Body of pancreas (tissue), 4 donors: ENCODE measurements at regions not wholly inside any gene's neighbourhood (a gene's known extent, or its start where the extent isn't known, plus 50 kb on each side); places are given as distances from the start of the nearest gene placed in this dataset.
A peak's percentile ranks its signal among the peaks of the same experiment; 100 is the strongest.

ENCODE experiments used
- ATAC-seq: fragments of 150-250 bp; one replicate; pipeline ENCODE4 v1.9.1; 2016
- DNase-seq, 4 donors: peaks; one replicate each; pipeline ENCODE4 v3.0.0-alpha.2; 2019
- H3K27ac ChIP-seq, 4 donors: fragments of 200-600 bp; sonication (generic); 1 replicate in 3 of 4; 2 replicates in 1 of 4; pipeline versions ENCODE4 v1.5.1 to v1.6.1; 2016 to 2019; ENCODE audit warnings: mild to moderate bottlenecking in 1 of 4, mixed read lengths in 1 of 4, moderate library complexity in 1 of 4
- H3K27me3 ChIP-seq, 2 donors: fragments of 200-600 bp; sonication (generic); one replicate each; pipeline ENCODE4 v1.6.0; 2016; ENCODE audit warnings: mild to moderate bottlenecking in 1 of 2
- H3K36me3 ChIP-seq, 2 donors: fragments of 200-600 bp; sonication (generic); replicated peaks in 1 of 2; 2 replicates each; pipeline ENCODE4 v1.5.1; 2016; ENCODE audit warnings: low read depth in 2 of 2; ENCODE audit not compliant: insufficient read depth in 1 of 2
- H3K4me1 ChIP-seq: fragments of 200-600 bp; sonication (generic); one replicate; pipeline ENCODE4 v1.6.0; 2016
- H3K4me3 ChIP-seq, 2 donors: fragments of 200-600 bp; sonication (generic); 1 replicate in 1 of 2; 2 replicates in 1 of 2; pipeline ENCODE4 v1.5.1; 2016 to 2019
- H3K9me3 ChIP-seq, 3 donors: fragments of 200-600 bp; sonication (generic); 1 replicate in 2 of 3; 2 replicates in 1 of 3; pipeline ENCODE4 v1.5.1; 2016
- POLR2A ChIP-seq, 3 donors: fragments of 450-650 bp; IDR thresholded peaks; one replicate each; pipeline ENCODE4 v1.6.1; 2016; ENCODE audit warnings: antibody characterized with exemption in 3 of 3, mild to moderate bottlenecking in 2 of 3
- WGBS, 2 donors: methylation state at CpG; one replicate each; pipeline ENCODE4 v1.1.5; 2017; 5-methylcytosine and 5-hydroxymethylcytosine counted together
- intact Hi-C: fragments of 100-400 bp; cut with DNase I; formaldehyde crosslinking; loops from one replicate; pipeline ENCODE4 v1.15.1; 2023
- TF ChIP-seq, protein P1 (sequence below), 7 experiments: fragments of 450-650 bp in 4 of 7; fragments of 200-600 bp in 3 of 7; sonication (generic) in 3 of 7; IDR thresholded peaks; one replicate each; pipeline ENCODE4 v1.5.1; 2016 to 2019; ENCODE audit warnings: antibody characterized with exemption in 7 of 7

DNA sequence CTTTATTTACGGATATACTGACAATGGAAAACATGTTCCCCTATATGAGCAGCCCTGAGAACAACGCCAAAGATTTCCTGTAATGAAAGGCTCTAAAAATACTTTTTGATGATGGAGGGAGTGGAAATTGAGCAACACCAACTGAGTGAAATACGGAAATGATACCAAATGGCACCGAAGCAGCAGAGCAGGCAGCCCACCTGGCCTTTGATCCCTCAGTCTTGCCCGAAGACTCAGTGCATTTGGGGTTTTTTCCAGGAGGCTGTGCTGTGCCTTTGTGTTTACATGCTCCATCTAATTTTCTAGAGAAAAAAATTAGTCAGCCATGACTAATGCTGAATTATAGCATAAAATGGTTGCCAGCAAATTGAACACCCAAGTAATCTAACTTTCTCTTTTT is 169.9 kb upstream of the RBPJ start:
- TF ChIP-seq POLR2A (IDR thresholded peaks at IDR 0.05) = no peak
- TF ChIP-seq, protein P1, sequence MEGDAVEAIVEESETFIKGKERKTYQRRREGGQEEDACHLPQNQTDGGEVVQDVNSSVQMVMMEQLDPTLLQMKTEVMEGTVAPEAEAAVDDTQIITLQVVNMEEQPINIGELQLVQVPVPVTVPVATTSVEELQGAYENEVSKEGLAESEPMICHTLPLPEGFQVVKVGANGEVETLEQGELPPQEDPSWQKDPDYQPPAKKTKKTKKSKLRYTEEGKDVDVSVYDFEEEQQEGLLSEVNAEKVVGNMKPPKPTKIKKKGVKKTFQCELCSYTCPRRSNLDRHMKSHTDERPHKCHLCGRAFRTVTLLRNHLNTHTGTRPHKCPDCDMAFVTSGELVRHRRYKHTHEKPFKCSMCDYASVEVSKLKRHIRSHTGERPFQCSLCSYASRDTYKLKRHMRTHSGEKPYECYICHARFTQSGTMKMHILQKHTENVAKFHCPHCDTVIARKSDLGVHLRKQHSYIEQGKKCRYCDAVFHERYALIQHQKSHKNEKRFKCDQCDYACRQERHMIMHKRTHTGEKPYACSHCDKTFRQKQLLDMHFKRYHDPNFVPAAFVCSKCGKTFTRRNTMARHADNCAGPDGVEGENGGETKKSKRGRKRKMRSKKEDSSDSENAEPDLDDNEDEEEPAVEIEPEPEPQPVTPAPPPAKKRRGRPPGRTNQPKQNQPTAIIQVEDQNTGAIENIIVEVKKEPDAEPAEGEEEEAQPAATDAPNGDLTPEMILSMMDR (IDR thresholded peaks at IDR 0.05) = no peak
- Histone ChIP-seq H3K27ac (peak overlapping the region in 1 of 4 donors; percentile 47), H3K27me3 (no peaks in the 10 kb centered on the region), H3K36me3 (no peaks in the 10 kb centered on the region), H3K9me3 (no peaks in the 10 kb centered on the region), H3K4me1 (no peaks in the 10 kb centered on the region), H3K4me3 (no peak overlapping the region)
- intact Hi-C loops = no loop called here
- 72 to 87% methylated on average over 5 of the region's 5 CpGs for WGBS, 2 donors
- ATAC-seq (no peak), DNase-seq (peak in 1 of 4 donors; percentile 32)

DNA sequence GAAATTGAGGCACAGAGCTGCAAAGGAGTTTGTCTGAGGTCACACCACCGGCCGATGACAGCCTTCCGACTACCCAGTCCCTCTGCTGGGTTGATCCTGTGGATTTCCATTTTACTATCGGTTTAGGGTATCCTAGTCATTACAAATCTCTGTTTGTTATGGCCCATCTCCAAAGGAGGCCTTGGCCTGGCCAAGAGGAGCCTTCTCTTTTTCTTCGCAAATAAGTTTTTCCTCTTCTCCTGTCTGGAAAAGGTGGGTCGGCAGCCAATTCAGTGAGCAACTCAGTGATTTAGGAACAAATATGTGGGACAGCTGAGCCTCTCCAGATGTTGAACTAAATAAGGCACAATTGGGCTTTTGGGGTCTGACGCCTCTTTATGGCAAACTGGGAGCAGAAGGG is 169.2 kb upstream of the RBPJ start:
- DNase-seq (peak in 1 of 4 donors; percentile 38), ATAC-seq (no peak)
- Histone ChIP-seq H3K27ac (no peak overlapping the region), H3K4me1 (no peaks in the 10 kb centered on the region), H3K27me3 (no peaks in the 10 kb centered on the region), H3K36me3 (no peaks in the 10 kb centered on the region), H3K9me3 (no peaks in the 10 kb centered on the region), H3K4me3 (no peak overlapping the region)
- WGBS, 2 donors = 71 to 76% methylated on average over 7 of the region's 7 CpGs
- TF ChIP-seq POLR2A (IDR thresholded peaks at IDR 0.05) = no peak
- TF ChIP-seq, protein P1 (IDR thresholded peaks at IDR 0.05) = no peak
- intact Hi-C loops = no loop called here

DNA sequence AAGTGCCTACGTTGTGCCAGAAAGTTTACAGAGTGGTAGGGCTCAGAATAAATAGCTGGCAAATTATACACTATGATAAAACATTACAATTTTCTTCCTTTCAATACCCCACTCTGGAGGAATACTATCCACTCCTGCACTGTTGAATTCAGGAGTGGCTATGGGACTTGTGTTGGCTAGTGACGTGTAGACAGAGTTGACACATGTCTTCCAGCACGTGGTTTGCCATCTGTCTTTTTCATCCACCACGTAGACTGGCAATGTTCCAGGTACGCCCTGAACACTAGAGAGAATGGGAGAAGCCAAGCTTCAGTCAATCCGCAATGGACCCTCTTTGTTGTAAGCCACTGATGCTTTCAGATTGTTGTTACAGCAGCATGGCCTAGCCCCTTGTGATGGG is 168.8 kb upstream of the RBPJ start:
- Histone ChIP-seq H3K4me3 (no peak overlapping the region), H3K27me3 (no peaks in the 10 kb centered on the region), H3K27ac (no peak overlapping the region), H3K36me3 (no peaks in the 10 kb centered on the region), H3K4me1 (no peaks in the 10 kb centered on the region), H3K9me3 (no peaks in the 10 kb centered on the region)
- TF ChIP-seq, protein P1 (IDR thresholded peaks at IDR 0.05) = no peak
- WGBS, 2 donors = 67 to 72% methylated on average over 6 of the region's 6 CpGs
- intact Hi-C loops = no loop called here
- DNase-seq = no peak
- ATAC-seq = no peak

DNA sequence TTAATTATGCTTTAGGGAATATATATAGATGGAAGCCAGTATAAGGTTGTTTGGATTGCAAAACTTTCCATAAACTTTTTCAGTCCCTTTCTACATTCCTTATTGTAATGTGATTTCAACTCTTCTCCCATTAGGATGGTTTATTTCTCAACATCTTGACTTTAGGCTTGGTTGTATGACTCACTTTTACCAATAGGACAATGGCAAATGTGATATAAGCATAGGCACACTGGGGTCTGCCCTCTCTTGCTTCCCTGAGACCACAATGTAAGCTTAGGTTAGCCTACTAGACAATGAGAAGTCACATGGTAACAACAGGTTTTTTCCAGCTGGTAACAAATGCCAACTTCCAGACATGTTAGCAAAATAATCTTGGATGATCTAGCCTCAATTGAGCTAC is 163.3 kb upstream of the RBPJ start:
- Histone ChIP-seq H3K36me3 (no peaks in the 10 kb centered on the region), H3K9me3 (no peaks in the 10 kb centered on the region), H3K27ac (no peak overlapping the region), H3K4me1 (peaks cover 4% of the 10 kb centered on the region), H3K27me3 (no peaks in the 10 kb centered on the region), H3K4me3 (no peak overlapping the region)
- intact Hi-C loops = no loop called here
- ATAC-seq (no peak), DNase-seq (no peak)
- TF ChIP-seq, protein P1 (IDR thresholded peaks at IDR 0.05) = no peak
- no peak for TF ChIP-seq POLR2A (IDR thresholded peaks at IDR 0.05)

DNA sequence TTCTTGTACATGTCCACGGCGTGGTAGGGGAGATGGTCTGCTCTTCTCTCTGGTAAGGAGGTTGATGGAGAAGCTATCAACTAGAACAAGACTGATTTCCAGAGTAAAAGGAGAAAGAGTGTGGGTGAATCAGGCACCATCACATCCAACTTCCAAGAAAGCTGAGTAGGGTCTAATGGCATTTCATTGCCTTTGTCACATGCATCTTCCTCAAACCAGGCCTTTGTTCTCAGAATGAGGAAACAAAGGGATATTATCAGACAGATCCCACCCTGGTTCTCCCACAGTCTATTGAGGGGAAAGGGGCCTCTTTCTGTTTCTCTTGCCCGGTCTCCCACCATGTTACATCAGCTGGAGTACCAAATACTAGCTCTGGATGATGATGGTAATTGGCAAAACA is 160.2 kb upstream of the RBPJ start:
- no peaks in the 10 kb centered on the region for H3K27me3 ChIP-seq
- no peak for TF ChIP-seq POLR2A (IDR thresholded peaks at IDR 0.05)
- TF ChIP-seq, protein P1 (IDR thresholded peaks at IDR 0.05) = no peak
- H3K9me3 ChIP-seq = no peaks in the 10 kb centered on the region
- intact Hi-C loops = no loop called here
- H3K36me3 ChIP-seq = no peaks in the 10 kb centered on the region
- H3K4me1 ChIP-seq = peaks cover 4% of the 10 kb centered on the region
- ATAC-seq (no peak), DNase-seq (no peak)
- 96 to 97% methylated on average over 3 of the region's 3 CpGs for WGBS, 2 donors
- no peak overlapping the region for H3K4me3 ChIP-seq
- no peak overlapping the region for H3K27ac ChIP-seq
